GM19438 (cell line): ENCODE measurements at regions not wholly inside any gene's neighbourhood (a gene's known extent, or its start where the extent isn't known, plus 50 kb on each side); places are given as distances from the start of the nearest gene placed in this dataset.
"Not testable (repeated sequence)": the region's sequence is repeated elsewhere in the genome, so short reads cannot be mapped to it uniquely, and the experiment has no call there.

Experiments used
- ATAC-seq: cut with Tn5 transposase; IDR thresholded peaks from one replicate; pipeline ENCODE4 v1.9.1; 2021; ENCODE audit warnings: low read depth; ENCODE audit not compliant: unreplicated experiment

GRCh38 chr4:151874328-151874727 is 113.5 kb upstream of the GATB start:
- no peak for ATAC-seq

- ATAC-seq = no peak
These were observed 105.7 kb upstream of the GATB start for GRCh38 chr4:151866592-151866918.

- ATAC-seq = no peak
These were observed 105.2 kb upstream of the GATB start for GRCh38 chr4:151865744-151866591.

GRCh38 chr4:151865312-151865711 is 104.5 kb upstream of the GATB start:
- no peak for ATAC-seq

- ATAC-seq = no peak
These were observed 103.3 kb upstream of the GATB start for GRCh38 chr4:151864068-151864467.

- no peak for ATAC-seq
These were observed 102.0 kb upstream of the GATB start for GRCh38 chr4:151862766-151863165.

GRCh38 chr4:151860561-151861093 is 99.8 kb upstream of the GATB start:
- ATAC-seq = no peak

- ATAC-seq = no peak
These were observed 98.8 kb upstream of the GATB start for GRCh38 chr4:151859641-151860040.

- no peak for ATAC-seq
These were observed 97.5 kb upstream of the GATB start for GRCh38 chr4:151858356-151858755.

GRCh38 chr4:151857368-151857767 is 96.6 kb upstream of the GATB start:
- ATAC-seq = no peak

GRCh38 chr4:151855747-151856146 is 94.9 kb upstream of the GATB start:
- no peak for ATAC-seq

GRCh38 chr4:151854731-151855130 is 93.9 kb upstream of the GATB start:
- no peak for ATAC-seq

GRCh38 chr4:151853034-151853433 is 92.2 kb upstream of the GATB start:
- ATAC-seq = no peak

GRCh38 chr4:151852202-151852601 is 91.4 kb upstream of the GATB start:
- no peak for ATAC-seq

- ATAC-seq = no peak
These were observed 90.5 kb upstream of the GATB start for GRCh38 chr4:151851354-151851753.

- ATAC-seq = no peak
These were observed 90.0 kb upstream of the GATB start for GRCh38 chr4:151850791-151851213.

GRCh38 chr4:151845551-151845950 is 84.7 kb upstream of the GATB start:
- not testable (repeated sequence) for ATAC-seq

- no peak for ATAC-seq
These were observed 81.7 kb upstream of the GATB start for GRCh38 chr4:151842430-151843079.

GRCh38 chr4:151841107-151841506 is 80.3 kb upstream of the GATB start:
- no peak for ATAC-seq

GRCh38 chr4:151835467-151835866 is 74.7 kb upstream of the GATB start:
- ATAC-seq = no peak

GRCh38 chr4:151833174-151833573 is 72.4 kb upstream of the GATB start:
- no peak for ATAC-seq

- ATAC-seq = no peak
These were observed 70.7 kb upstream of the GATB start for GRCh38 chr4:151831526-151831925.
